ENCODE measurements at regions not wholly inside any gene's neighbourhood (a gene's known extent, or its start where the extent isn't known, plus 50 kb on each side); places are given as distances from the start of the nearest gene placed in this dataset.

- Mint-ChIP-seq H3K36me3 (ENCODE audit: insufficient read depth, unreplicated experiment) (no peaks in the 10 kb centered on the region), H3K4me3 (ENCODE audit: unreplicated experiment) (no peak overlapping the region), H3K27me3 (ENCODE audit: insufficient read depth, unreplicated experiment) (peaks cover 2% of the 10 kb centered on the region), H3K4me1 (ENCODE audit: low read depth, unreplicated experiment) (no peaks in the 10 kb centered on the region), H3K9me3 (ENCODE audit: unreplicated experiment) (no peaks in the 10 kb centered on the region), H3K27ac (ENCODE audit: unreplicated experiment) (no peak overlapping the region)
- no peaks in the 10 kb centered on the region for H3K27me3 ChIP-seq (replicated peaks; ENCODE audit: control insufficient read depth, insufficient read depth, low read length)
- ChIA-PET CTCF (no interaction called here), POLR2A (no interaction called here)
- H3K4me1 ChIP-seq, result no peaks in the 10 kb centered on the region
- DNase-seq, result no peak
- H3K9me3 ChIP-seq, result no peaks in the 10 kb centered on the region
- no peak overlapping the region for H3K4me3 ChIP-seq (ENCODE audit: low read depth, low read length)
- H3K36me3 ChIP-seq (ENCODE audit: control insufficient read depth, insufficient read depth, low read length), result no peaks in the 10 kb centered on the region
- no peak for TF ChIP-seq CTCF (IDR thresholded peaks at IDR 0.05; ENCODE audit: insufficient read depth in 1 of 2, low read depth in 1 of 2, low read length in 1 of 2, severe bottlenecking in 1 of 2, unreplicated experiment in 1 of 2)
- no TSS peak for BruUV-seq (replicated peaks)
- intact Hi-C loops (cut with micrococcal nuclease; ENCODE audit: unreplicated experiment), result no loop called here
These were observed 118.7 kb downstream of the MID1IP1 start for GRCh38 chrX:38919853-38920528.

- Histone ChIP-seq H3K9me3 (no peaks in the 10 kb centered on the region), H3K27me3 (replicated peaks; ENCODE audit: control insufficient read depth, insufficient read depth, low read length) (no peaks in the 10 kb centered on the region), H3K4me3 (ENCODE audit: low read depth, low read length) (no peak overlapping the region), H3K36me3 (ENCODE audit: control insufficient read depth, insufficient read depth, low read length) (no peaks in the 10 kb centered on the region), H3K4me1 (no peaks in the 10 kb centered on the region)
- DNase-seq, result no peak
- no peak for TF ChIP-seq CTCF (IDR thresholded peaks at IDR 0.05; ENCODE audit: insufficient read depth in 1 of 2, low read depth in 1 of 2, low read length in 1 of 2, severe bottlenecking in 1 of 2, unreplicated experiment in 1 of 2)
- Mint-ChIP-seq H3K4me1 (ENCODE audit: low read depth, unreplicated experiment) (no peaks in the 10 kb centered on the region), H3K27ac (ENCODE audit: unreplicated experiment) (no peak overlapping the region), H3K27me3 (ENCODE audit: insufficient read depth, unreplicated experiment) (peaks cover 2% of the 10 kb centered on the region), H3K36me3 (ENCODE audit: insufficient read depth, unreplicated experiment) (no peaks in the 10 kb centered on the region), H3K9me3 (ENCODE audit: unreplicated experiment) (no peaks in the 10 kb centered on the region), H3K4me3 (ENCODE audit: unreplicated experiment) (no peak overlapping the region)
- POLR2A ChIA-PET, result no interaction called here
- CTCF ChIA-PET, result no interaction called here
- intact Hi-C loops (cut with micrococcal nuclease; ENCODE audit: unreplicated experiment), result no loop called here
- no TSS peak for BruUV-seq (replicated peaks)
These were observed 122.3 kb downstream of the MID1IP1 start for GRCh38 chrX:38923451-38923969.

- ChIA-PET CTCF (no interaction called here), POLR2A (no interaction called here)
- no peaks in the 10 kb centered on the region for H3K27me3 Mint-ChIP-seq (ENCODE audit: insufficient read depth, unreplicated experiment)
- H3K9me3 Mint-ChIP-seq (ENCODE audit: unreplicated experiment), result no peaks in the 10 kb centered on the region
- Histone ChIP-seq H3K9me3 (no peaks in the 10 kb centered on the region), H3K27me3 (replicated peaks; ENCODE audit: control insufficient read depth, insufficient read depth, low read length) (no peaks in the 10 kb centered on the region), H3K36me3 (ENCODE audit: control insufficient read depth, insufficient read depth, low read length) (no peaks in the 10 kb centered on the region), H3K4me3 (ENCODE audit: low read depth, low read length) (no peak overlapping the region), H3K4me1 (no peaks in the 10 kb centered on the region)
- H3K27ac Mint-ChIP-seq (ENCODE audit: unreplicated experiment), result no peak overlapping the region
- intact Hi-C loops (cut with micrococcal nuclease; ENCODE audit: unreplicated experiment), result no loop called here
- no peaks in the 10 kb centered on the region for H3K36me3 Mint-ChIP-seq (ENCODE audit: insufficient read depth, unreplicated experiment)
- DNase-seq, result no peak
- TF ChIP-seq CTCF (IDR thresholded peaks at IDR 0.05; ENCODE audit: insufficient read depth in 1 of 2, low read depth in 1 of 2, low read length in 1 of 2, severe bottlenecking in 1 of 2, unreplicated experiment in 1 of 2), result no peak
- H3K4me3 Mint-ChIP-seq (ENCODE audit: unreplicated experiment), result no peak overlapping the region
- no peaks in the 10 kb centered on the region for H3K4me1 Mint-ChIP-seq (ENCODE audit: low read depth, unreplicated experiment)
- no TSS peak for BruUV-seq (replicated peaks)
These were observed 126.3 kb downstream of the MID1IP1 start for GRCh38 chrX:38927592-38927991.

Measured in Caco-2 (cell line).